A673 (cell line): ENCODE measurements at regions not wholly inside any gene's neighbourhood (a gene's known extent, or its start where the extent isn't known, plus 50 kb on each side); places are given as distances from the start of the nearest gene placed in this dataset.

Experiments used
- CTCF ChIP-seq: fragments of 300-800, 200-600 bp; sonication (generic); conservative IDR thresholded peaks from 2 replicates; pipeline ENCODE4 v1.5.1; 2017; ENCODE audit warnings: low read depth, mild to moderate bottlenecking, antibody characterized with exemption, low read length, moderate library complexity, mixed read lengths
- EZH2 ChIP-seq: fragments of 200-600 bp; sonication (generic); IDR thresholded peaks from 2 replicates; pipeline ENCODE4 v1.6.1; 2017; ENCODE audit warnings: borderline replicate concordance, low read depth, mild to moderate bottlenecking, mixed read lengths, antibody characterized with exemption, low read length; ENCODE audit not compliant: poor library complexity, severe bottlenecking

- TF ChIP-seq CTCF, result no peak
- no peak for TF ChIP-seq EZH2
These were observed 171.8 kb upstream of the CDIN1 start for GRCh38 chr15:36407647-36408046.
